ACHN (cell line): ENCODE measurements at regions not wholly inside any gene's neighbourhood (a gene's known extent, or its start where the extent isn't known, plus 50 kb on each side); places are given as distances from the start of the nearest gene placed in this dataset.

Experiments used
- DNase-seq: peaks from one replicate; pipeline ENCODE4 v3.0.0-alpha.2; 2015
- in situ Hi-C: cut with HindIII; loops from 2 replicates; pipeline ENCODE4 v1.10.0; 2017; ENCODE audit warnings: low sequenced_read_pairs, low pct_ligation_motif_present, low pct_unique_long_range_greater_than_20kb

DNA sequence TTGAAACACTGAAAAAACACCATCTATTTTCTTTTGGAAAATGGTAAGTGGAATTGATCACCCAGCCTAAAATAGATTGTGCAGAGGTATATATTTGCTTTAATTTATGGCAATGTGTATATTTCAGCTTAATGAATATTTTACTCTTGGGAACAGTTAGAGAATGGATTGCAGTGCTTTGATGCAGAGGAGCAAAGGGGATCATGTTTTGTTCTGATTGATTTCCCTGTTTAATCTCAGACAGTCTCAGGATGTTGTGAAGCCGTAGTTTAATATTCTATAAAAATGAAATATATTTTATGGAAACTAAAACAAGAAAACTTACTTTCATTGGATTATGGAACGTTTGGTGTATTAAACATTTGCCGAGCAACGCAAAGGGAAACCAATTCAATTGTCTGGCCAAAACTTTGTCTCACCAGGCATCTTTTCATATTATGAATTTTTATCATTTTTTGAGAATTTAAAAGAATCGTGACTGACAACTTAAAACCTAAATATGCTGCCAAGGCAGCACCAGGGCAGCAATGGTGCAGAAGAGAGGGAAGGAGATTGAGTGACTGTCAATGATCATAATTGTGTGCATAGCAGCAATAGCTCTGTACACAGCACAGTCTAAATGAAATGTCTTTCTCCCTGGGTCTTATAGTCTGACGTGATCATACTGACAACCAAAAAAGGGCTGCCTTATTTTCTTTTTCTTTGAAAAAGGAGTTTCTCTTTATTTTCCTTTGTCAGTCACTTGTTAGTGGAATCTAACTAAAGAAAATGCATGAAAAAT is 105.5 kb upstream of the EPHA7 start:
- in situ Hi-C loops: no loop called here
- DNase-seq: no peak

GRCh38 chr6:93523365-93523764 is 104.0 kb upstream of the EPHA7 start:
- in situ Hi-C loops: no loop called here
- no peak for DNase-seq

DNA sequence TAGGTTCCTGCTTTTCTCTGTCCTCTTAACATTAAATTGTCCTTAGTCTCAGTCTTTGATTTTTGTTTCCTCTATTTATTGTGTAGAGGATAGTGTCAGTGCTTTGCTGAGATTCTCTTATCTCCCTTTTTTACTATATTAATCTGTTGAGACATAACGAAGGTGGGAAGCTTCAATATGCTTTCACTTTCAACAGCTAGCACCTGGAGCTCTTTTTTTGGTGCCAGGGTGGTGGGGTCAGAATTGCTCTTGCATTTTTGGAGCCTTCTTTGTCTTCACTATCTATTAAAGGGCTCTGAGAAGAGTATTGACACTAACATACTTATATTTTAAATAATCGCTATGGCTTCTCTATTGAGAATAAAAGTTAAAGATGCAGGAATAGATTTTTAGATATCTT is 97.1 kb upstream of the EPHA7 start:
- in situ Hi-C loops: no loop called here
- DNase-seq: peak; percentile 15

DNA sequence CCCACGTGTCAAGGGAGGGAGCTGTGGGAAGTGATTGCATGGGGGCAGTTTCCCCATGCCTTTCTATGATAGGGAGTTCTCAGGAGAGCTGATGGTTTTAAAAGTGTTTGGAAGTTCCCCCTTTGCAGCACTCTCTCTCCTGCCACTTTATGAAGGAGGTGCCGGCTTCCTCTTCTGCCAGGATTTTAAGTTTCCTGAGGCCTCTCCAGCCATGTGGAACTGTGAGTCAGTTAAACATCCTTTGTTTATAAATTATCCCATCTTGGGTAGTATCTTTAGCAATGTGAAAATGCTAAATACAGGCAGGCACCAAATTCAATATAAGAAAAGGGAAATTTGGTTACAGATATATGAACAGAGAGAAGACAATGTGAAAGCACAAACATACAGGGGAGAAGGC is 96.4 kb upstream of the EPHA7 start:
- peak; percentile 24 for DNase-seq
- in situ Hi-C loops: no loop called here

- in situ Hi-C loops: no loop called here
- no peak for DNase-seq
Observed at GRCh38 chr6:93498713-93499112, 79.4 kb upstream of the EPHA7 start.

DNA sequence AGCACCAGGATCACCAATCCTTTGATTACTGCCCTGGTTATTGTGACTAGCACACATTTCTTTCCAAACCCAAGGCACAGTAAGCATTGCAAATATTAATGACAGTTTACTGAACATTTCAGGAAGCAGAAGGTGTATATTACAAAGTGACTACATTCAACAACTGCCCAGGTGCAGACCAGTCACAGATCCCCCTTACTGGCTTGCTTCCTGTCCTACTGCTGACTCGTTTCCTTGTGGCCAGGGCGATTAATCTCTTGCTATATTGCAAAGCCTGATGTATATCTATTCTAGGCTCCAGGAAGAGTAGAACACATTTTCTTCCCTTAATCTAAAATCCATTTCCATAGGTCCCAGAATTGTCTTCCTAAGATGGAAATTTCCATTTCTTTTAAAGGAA is 77.2 kb upstream of the EPHA7 start:
- in situ Hi-C loops: no loop called here
- no peak for DNase-seq

DNA sequence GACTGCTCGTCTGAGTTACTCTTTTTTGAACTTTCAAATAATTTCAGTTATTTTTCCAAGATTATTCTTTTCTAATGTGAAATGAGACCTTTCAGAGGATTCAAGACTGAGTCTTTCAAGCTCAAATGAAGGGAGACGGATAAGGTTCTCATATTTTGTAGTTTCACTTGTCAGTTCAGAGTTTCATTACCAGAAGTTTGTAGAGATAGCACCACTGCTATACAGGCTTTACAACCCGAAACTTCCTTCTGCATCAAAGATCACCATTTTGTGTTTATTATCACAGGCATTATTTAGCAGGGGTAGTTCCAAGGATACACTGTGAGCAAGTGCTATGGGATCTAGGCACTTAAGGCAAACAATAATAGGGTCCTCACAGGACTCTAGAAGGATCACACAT is 74.7 kb upstream of the EPHA7 start:
- DNase-seq: no peak
- in situ Hi-C loops: no loop called here

GRCh38 chr6:93474733-93475179 is 55.4 kb upstream of the EPHA7 start:
- no peak for DNase-seq
- in situ Hi-C loops: no loop called here

DNA sequence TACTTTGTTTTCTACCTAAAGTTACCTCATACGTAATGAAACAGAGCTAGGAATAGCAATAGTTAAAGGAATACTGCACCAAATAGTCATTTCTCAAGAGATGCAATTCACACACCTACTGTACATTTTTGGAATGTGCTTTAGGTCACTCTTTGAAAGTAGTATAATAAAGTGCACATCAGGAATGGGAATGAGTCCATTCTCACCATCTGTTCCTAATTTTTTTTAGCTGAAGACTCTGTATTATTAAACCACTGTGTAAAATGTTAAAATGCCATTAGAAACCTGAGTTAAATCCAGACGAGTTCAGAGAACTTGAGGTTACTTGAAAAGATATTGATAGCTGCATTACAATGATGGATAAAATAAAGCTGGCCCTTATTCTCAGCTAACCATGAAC is 51.9 kb upstream of the EPHA7 start:
- no peak for DNase-seq
- in situ Hi-C loops: no loop called here
